ENCODE measurements at regions not wholly inside any gene's neighbourhood (a gene's known extent, or its start where the extent isn't known, plus 50 kb on each side); places are given as distances from the start of the nearest gene placed in this dataset.

DNA sequence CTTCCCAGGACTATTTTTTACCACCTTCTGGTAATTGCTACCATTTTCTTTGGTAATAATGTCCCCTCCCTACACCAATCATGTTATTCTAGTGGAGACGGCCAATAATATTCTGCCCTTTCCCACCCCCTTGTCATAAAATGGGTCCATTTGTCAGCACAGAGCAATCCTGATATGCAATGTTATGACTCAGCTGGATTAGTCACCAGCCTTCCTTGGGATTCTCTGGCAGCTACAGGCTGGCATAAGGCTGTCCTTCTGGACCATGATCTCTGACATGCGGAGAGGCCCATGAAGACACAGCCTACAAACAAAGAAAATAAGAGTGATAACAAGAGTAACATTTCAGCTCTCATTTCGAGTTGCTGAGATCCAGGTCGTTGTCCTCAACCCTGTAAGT is 222.0 kb upstream of the CPNE8 start:
- no peaks in the 10 kb centered on the region for H3K9me3 ChIP-seq (ENCODE audit: control insufficient read depth in 1 of 2, insufficient read depth in 1 of 2, low read depth in 1 of 2, low read length in 2 of 2)
- H3K27ac ChIP-seq (ENCODE audit: low read depth, low read length): no peak overlapping the region
- H3K27me3 ChIP-seq (ENCODE audit: insufficient read depth, low read length): no peaks in the 10 kb centered on the region
- POLR2A ChIA-PET: no interaction called here
- peak overlapping the region; percentile 33 for H3K4me2 ChIP-seq (ENCODE audit: low read length)
- intact Hi-C loops (cut with micrococcal nuclease): no loop called here
- ATAC-seq (peak; percentile 91), DNase-seq (ENCODE audit: low read depth, low spot score) (peak; percentile 64)
- no peak overlapping the region for H3K9ac ChIP-seq (ENCODE audit: low read length)
- no peaks in the 10 kb centered on the region for H3K9me2 ChIP-seq (ENCODE audit: insufficient read depth)
- CTCF ChIA-PET: no interaction called here
- RAD21 ChIA-PET (ENCODE audit: low non-redundant PET in 1 of 2, low total read pairs in 2 of 2, uncharacterized antibody in 2 of 2, unreplicated experiment in 2 of 2): no interaction called here
- H4K20me1 ChIP-seq (ENCODE audit: insufficient read depth): no peaks in the 10 kb centered on the region
- no peaks in the 10 kb centered on the region for H3K79me2 ChIP-seq (ENCODE audit: insufficient read depth, low read length)
- peaks cover 0 to 20% of the 10 kb centered on the region in 2 experiments; a peak in 2 of 4 replicates for H3K4me1 ChIP-seq (ENCODE audit: control insufficient read depth in 1 of 2, insufficient read depth in 2 of 2, low read length in 2 of 2)
- no peaks in the 10 kb centered on the region for H3K36me3 ChIP-seq (ENCODE audit: control insufficient read depth in 1 of 2, insufficient read depth in 2 of 2, low read length in 2 of 2)
- H2AFZ ChIP-seq (ENCODE audit: low read depth, low read length, poor library complexity, severe bottlenecking): peak overlapping the region; percentile 72
- no TSS peak for BruUV-seq (replicated peaks)
- no peak overlapping the region for H3K4me3 ChIP-seq (replicated peaks in 1 of 2; ENCODE audit: low read depth in 1 of 2, low read length in 2 of 2)
- TF ChIP-seq EGR1 (IDR thresholded peaks at IDR 0.05; ENCODE audit: low read depth): no peak; the same call in 1 of the 2 replicates
- TF ChIP-seq EZH2phosphoT487 (IDR thresholded peaks at IDR 0.05; ENCODE audit: borderline replicate concordance): no peak
- no peak for TF ChIP-seq TCF7L2 (IDR thresholded peaks at IDR 0.05; ENCODE audit: borderline replicate concordance, extremely low read depth, insufficient read depth, insufficient read length)
- TF ChIP-seq SP1 (IDR thresholded peaks at IDR 0.05; ENCODE audit: low read depth): peak; percentile 52
- peak; percentile 23; the same call in 1 of the 2 replicates for TF ChIP-seq SRF (IDR thresholded peaks at IDR 0.05; ENCODE audit: low read depth)
- TF ChIP-seq, protein P1, sequence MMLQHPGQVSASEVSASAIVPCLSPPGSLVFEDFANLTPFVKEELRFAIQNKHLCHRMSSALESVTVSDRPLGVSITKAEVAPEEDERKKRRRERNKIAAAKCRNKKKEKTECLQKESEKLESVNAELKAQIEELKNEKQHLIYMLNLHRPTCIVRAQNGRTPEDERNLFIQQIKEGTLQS (IDR thresholded peaks at IDR 0.05): peak; percentile 66
- TF ChIP-seq JUND (IDR thresholded peaks at IDR 0.05): peak; percentile 85
- TF ChIP-seq, protein P2, sequence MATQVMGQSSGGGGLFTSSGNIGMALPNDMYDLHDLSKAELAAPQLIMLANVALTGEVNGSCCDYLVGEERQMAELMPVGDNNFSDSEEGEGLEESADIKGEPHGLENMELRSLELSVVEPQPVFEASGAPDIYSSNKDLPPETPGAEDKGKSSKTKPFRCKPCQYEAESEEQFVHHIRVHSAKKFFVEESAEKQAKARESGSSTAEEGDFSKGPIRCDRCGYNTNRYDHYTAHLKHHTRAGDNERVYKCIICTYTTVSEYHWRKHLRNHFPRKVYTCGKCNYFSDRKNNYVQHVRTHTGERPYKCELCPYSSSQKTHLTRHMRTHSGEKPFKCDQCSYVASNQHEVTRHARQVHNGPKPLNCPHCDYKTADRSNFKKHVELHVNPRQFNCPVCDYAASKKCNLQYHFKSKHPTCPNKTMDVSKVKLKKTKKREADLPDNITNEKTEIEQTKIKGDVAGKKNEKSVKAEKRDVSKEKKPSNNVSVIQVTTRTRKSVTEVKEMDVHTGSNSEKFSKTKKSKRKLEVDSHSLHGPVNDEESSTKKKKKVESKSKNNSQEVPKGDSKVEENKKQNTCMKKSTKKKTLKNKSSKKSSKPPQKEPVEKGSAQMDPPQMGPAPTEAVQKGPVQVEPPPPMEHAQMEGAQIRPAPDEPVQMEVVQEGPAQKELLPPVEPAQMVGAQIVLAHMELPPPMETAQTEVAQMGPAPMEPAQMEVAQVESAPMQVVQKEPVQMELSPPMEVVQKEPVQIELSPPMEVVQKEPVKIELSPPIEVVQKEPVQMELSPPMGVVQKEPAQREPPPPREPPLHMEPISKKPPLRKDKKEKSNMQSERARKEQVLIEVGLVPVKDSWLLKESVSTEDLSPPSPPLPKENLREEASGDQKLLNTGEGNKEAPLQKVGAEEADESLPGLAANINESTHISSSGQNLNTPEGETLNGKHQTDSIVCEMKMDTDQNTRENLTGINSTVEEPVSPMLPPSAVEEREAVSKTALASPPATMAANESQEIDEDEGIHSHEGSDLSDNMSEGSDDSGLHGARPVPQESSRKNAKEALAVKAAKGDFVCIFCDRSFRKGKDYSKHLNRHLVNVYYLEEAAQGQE (IDR thresholded peaks at IDR 0.05; ENCODE audit: low read depth): no peak
- no peak for TF ChIP-seq POLR2AphosphoS5 (IDR thresholded peaks at IDR 0.05; ENCODE audit: low read depth, low read length)
- no peak for TF ChIP-seq RAD21 (IDR thresholded peaks at IDR 0.05; ENCODE audit: low read depth)
- TF ChIP-seq POLR2A (IDR thresholded peaks at IDR 0.05; ENCODE audit: borderline replicate concordance, extremely low read depth, insufficient read depth, insufficient read length): no peak
- TF ChIP-seq, protein P3, sequence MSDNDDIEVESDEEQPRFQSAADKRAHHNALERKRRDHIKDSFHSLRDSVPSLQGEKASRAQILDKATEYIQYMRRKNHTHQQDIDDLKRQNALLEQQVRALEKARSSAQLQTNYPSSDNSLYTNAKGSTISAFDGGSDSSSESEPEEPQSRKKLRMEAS (IDR thresholded peaks at IDR 0.05): peak; percentile 52
- TF ChIP-seq, protein P4, sequence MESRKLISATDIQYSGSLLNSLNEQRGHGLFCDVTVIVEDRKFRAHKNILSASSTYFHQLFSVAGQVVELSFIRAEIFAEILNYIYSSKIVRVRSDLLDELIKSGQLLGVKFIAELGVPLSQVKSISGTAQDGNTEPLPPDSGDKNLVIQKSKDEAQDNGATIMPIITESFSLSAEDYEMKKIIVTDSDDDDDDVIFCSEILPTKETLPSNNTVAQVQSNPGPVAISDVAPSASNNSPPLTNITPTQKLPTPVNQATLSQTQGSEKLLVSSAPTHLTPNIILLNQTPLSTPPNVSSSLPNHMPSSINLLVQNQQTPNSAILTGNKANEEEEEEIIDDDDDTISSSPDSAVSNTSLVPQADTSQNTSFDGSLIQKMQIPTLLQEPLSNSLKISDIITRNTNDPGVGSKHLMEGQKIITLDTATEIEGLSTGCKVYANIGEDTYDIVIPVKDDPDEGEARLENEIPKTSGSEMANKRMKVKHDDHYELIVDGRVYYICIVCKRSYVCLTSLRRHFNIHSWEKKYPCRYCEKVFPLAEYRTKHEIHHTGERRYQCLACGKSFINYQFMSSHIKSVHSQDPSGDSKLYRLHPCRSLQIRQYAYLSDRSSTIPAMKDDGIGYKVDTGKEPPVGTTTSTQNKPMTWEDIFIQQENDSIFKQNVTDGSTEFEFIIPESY (IDR thresholded peaks at IDR 0.05; ENCODE audit: extremely low read depth, insufficient replicate concordance, low read length): no peak
- TF ChIP-seq, protein P5, sequence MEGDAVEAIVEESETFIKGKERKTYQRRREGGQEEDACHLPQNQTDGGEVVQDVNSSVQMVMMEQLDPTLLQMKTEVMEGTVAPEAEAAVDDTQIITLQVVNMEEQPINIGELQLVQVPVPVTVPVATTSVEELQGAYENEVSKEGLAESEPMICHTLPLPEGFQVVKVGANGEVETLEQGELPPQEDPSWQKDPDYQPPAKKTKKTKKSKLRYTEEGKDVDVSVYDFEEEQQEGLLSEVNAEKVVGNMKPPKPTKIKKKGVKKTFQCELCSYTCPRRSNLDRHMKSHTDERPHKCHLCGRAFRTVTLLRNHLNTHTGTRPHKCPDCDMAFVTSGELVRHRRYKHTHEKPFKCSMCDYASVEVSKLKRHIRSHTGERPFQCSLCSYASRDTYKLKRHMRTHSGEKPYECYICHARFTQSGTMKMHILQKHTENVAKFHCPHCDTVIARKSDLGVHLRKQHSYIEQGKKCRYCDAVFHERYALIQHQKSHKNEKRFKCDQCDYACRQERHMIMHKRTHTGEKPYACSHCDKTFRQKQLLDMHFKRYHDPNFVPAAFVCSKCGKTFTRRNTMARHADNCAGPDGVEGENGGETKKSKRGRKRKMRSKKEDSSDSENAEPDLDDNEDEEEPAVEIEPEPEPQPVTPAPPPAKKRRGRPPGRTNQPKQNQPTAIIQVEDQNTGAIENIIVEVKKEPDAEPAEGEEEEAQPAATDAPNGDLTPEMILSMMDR (IDR thresholded peaks at IDR 0.05 in 2 of 3, conservative IDR thresholded peaks at IDR 0.05 in 1 of 3; ENCODE audit: borderline replicate concordance in 1 of 3, insufficient read depth in 1 of 3, low read depth in 2 of 3, low read length in 2 of 3): no peak
- TF ChIP-seq ELF1 (IDR thresholded peaks at IDR 0.05; ENCODE audit: borderline replicate concordance, low read depth): no peak
- TF ChIP-seq EZH2 (IDR thresholded peaks at IDR 0.05): no peak
- TF ChIP-seq ZNF274 (IDR thresholded peaks at IDR 0.05; ENCODE audit: low read depth, low read length): no peak
- TF ChIP-seq CEBPB (IDR thresholded peaks at IDR 0.05; ENCODE audit: low read depth): peak; percentile 67
- TF ChIP-seq FOSL1 (IDR thresholded peaks at IDR 0.05; ENCODE audit: low read depth): peak; percentile 92
- no peak for TF ChIP-seq YY1 (IDR thresholded peaks at IDR 0.05; ENCODE audit: extremely low read depth, insufficient replicate concordance, low read depth, low read length)
- peak; percentile 43; the same call in 1 of the 2 replicates for TF ChIP-seq SIN3A (IDR thresholded peaks at IDR 0.05; ENCODE audit: low read depth)
- no peak for TF ChIP-seq ZFX (IDR thresholded peaks at IDR 0.05)
